SK-N-DZ (cell line): ENCODE measurements at regions not wholly inside any gene's neighbourhood (a gene's known extent, or its start where the extent isn't known, plus 50 kb on each side); places are given as distances from the start of the nearest gene placed in this dataset.

Source experiments
- DNase-seq: peaks from one replicate; pipeline ENCODE4 v3.0.0-alpha.2; 2015; ENCODE audit warnings: low spot score

GRCh38 chr5:74099538-74100267 is 473.7 kb downstream of the ARHGEF28 start:
- no peak for DNase-seq

- no peak for DNase-seq
Observed at GRCh38 chr5:74098941-74099340, 472.9 kb downstream of the ARHGEF28 start.

DNA sequence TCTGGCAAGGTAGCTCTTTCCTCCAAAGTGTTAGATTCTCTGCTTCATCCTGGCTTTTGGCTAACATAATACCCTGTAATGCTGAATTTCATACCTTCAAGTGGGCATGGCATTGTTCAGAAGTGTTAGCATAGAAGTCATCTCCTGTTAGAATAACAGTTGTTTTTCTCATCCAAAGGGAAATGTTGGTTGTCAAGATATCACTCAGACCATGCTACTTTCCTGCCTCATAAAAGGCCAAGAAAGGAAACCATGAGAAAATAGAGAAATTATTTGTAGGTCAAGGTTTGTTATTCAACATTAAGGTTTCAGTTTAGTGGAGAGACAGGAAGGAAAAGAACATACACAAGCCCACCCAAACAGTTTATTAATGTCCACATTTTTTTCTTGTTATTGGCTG is 472.5 kb downstream of the ARHGEF28 start:
- no peak for DNase-seq

- no peak for DNase-seq
Observed at GRCh38 chr5:74096325-74096724, 470.3 kb downstream of the ARHGEF28 start.

DNA sequence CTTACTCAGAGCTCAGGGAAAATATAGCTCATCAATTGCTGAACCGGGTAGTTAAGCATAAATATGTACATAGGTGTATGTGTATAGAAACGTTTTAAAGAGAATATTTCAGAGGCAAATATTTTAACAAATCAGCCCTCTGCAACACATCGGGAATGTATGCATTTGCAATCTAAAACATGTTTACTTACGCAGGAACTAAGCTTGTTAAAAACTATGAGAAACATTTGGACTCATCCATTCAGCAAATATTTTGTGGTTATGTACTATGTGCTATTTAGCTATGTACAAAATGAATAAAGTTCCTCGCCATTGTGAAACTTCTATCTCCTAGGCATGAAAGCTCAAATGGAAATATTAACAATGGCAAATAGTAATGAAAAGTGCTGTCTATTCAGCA is 469.9 kb downstream of the ARHGEF28 start:
- DNase-seq = no peak

DNA sequence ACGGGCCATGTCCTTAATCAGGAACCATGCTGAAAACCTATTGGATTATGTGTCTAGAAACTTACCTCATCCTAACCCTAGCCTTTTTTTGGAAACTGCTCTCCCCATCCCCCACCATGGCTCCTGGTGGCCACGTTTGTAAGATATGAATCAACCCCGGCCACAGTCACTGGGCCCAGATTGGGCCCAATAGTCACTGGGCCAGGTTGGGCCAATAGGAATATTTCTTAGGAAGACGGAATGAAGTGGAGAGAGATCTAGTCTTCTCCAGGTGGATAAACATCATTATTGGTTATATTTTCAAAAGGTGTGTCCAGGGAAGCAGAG is 468.7 kb downstream of the ARHGEF28 start:
- no peak for DNase-seq

GRCh38 chr5:74094096-74094781 is 468.2 kb downstream of the ARHGEF28 start:
- DNase-seq = no peak

GRCh38 chr5:74093561-74093960 is 467.6 kb downstream of the ARHGEF28 start:
- no peak for DNase-seq

DNA sequence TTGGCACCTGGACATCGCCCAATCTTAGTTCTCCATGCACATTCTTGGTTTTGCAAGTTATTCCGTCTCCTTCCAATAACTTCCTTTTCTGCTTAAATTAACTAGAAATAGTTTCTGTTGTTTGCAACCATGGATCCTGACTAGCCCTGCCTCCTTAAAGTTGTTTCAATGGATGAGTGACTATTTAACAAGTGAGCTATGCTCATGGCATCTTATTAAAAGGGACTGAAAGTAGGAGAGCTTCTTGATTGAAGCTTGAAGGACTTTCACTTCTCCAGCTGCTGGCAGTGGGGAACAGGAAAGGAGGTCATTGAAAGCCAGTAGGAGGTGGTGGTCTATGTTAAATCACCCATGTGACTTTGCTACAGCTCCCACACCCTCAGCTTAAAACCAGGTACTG is 466.8 kb downstream of the ARHGEF28 start:
- no peak for DNase-seq

- no peak for DNase-seq
Observed at GRCh38 chr5:74085782-74086181, 459.8 kb downstream of the ARHGEF28 start.

DNA sequence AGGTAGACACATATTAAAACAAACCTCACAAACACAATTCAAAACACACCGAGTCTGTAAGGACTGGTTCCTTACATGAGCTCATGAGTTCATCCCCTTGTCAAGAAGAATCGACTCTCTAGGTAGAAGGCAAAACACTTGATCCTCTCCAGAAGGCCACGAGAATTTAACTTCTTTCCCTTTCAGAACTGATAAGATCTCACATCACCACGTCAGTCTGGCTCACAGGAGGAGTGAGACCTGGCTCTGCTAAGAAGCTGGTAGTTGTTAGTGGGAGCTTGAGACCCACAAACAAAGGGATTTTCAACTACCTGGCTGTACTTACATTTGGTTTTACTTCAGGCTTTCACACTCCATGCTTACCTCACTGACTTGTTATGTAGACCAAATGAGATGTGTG is 459.2 kb downstream of the ARHGEF28 start:
- DNase-seq = peak; percentile 95

DNA sequence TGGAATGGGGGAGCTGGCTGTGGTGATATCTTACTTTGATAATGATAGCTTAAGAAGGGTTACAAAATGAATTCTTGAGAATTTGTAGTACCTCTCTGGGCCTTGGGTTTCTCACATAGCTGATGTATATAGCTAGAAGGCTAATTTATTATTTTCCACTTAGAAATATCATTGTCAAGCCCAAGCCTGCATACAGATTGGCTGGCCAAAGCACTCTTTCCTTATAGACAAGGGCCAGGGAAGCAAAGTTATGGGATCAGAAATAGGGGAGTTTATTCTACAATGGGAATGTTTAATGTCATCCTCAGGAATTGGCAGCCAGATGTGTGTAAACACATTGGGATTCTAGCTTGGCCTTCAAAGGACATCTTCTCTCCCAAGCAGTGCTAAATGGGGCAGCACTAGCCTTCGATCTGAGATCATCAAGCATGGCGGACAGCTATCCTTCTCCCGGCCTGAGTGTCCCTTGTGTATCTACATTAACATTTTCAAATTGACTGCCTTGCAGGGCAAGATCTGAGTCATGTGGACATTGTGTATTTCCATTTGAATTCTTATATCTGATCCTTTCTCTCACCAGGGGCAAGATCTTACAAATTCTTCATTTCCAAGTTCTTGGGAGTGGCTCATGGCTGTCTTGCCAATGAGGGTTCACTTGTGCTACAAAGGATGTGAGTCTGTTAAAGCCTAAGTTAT is 457.2 kb downstream of the ARHGEF28 start:
- DNase-seq = no peak

DNA sequence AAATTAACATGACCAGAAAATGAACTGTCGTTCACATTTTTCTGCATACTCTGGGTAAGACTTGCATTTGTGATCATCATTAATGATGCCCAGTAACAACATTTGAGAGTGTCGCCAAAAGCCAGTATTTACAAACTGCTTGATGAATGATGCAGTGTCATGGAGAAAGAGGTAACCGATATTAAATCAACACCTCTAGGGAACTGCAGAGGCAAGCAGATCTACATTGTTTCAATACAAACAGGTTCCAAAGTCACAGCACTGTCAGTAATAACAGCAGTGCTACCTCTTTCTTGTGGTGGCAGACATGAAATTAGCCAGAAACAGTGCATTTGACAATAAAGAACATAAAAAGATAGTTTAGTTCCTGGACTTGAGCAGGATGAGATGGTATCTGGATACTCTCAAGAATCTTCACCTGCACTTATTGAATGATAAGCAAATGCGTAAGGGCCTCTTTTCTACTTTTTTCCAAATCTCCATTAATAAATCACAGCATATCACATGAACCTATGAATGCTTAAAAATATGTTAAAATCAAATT is 456.6 kb downstream of the ARHGEF28 start:
- peak; percentile 50 for DNase-seq

- DNase-seq = no peak
Observed at GRCh38 chr5:74081126-74081525, 455.1 kb downstream of the ARHGEF28 start.

DNA sequence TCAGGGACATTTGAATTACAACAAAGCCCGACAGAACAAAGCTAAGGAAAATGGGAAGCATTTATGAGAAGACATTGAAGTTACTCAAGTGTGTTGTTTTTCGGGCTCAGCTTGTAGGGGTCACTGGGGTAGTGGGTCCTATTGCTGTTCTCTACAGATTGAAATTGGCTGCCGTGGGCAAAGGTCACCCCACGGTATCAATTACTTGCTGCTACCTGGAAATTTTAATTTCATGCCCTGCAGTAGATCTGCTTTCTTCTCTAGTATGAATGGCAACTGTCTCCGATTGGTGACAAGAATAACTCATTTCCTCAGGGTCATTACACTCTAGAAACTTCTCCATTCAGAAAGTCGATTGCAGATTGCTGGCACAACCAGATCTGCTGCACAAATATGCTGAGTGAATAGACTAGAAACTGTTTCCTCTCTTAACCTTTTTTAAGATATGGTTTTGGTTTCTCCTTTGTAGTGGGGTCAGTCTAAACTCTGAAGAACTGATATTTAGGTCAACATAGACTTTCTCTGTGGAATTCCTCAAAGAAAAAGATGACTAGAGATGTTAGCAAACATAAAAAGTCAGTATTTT is 454.1 kb downstream of the ARHGEF28 start:
- DNase-seq = no peak

- peak; percentile 62 for DNase-seq
Observed at GRCh38 chr5:74075501-74076484, 449.8 kb downstream of the ARHGEF28 start.

DNA sequence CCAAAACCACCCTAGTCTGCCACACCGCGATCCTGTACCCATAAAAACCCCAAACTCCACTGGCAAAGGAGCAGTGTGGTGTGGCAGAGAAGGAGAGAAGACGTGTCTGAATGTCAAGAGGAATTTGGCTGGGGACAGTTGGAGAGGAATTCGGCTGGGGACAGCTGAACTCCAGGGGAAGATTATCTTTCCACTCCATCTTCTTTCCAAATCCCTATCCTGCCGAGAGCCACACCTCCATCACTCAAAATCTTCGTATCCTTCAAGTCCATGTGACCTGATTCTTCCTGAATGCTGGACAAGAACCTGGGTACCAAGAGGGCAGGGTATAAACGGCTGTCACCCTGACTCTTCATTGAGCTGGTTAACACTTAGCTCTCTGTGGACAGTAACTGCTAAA is 448.1 kb downstream of the ARHGEF28 start:
- DNase-seq = no peak

- DNase-seq = no peak
Observed at GRCh38 chr5:74073257-74073656, 447.3 kb downstream of the ARHGEF28 start.

DNA sequence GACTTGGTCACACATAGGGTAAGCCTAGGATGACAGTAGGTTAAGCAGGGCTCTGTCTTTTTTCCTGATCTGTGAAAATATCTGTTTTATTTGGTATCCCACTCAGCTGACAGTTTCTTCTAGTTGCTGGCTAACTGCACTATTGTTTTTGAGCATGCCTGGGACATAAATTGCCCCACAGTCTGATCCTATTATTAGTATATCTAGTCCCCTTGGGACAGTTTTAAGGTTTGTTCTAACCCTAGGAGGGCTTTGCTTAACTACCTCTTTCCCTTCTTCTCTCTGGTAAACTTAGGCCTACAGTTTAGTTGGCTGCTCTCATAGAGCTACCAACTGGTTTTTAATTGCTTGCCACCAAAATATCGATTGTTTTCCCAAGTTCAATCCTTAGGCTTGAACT is 446.6 kb downstream of the ARHGEF28 start:
- no peak for DNase-seq

GRCh38 chr5:74070766-74071165 is 444.8 kb downstream of the ARHGEF28 start:
- no peak for DNase-seq

DNA sequence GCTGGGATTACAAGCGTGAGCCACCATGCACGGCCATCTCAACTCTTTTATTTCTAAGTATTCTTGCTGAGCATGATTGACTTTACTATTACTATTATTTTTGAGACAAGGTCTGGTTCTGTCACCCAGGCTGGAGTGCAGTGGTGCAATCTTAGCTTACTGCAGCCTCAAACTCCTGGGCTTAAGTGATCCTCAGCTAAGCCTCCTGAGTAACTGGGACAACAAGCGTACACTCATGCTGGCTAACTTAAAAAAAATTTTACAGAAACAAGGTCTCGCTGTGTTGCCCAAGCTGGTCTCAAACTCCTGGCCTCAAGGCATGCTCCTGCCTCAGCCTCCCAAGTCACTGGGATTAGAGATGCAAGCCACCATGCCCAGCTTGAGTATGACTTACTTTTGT is 443.7 kb downstream of the ARHGEF28 start:
- no peak for DNase-seq
